Stimulated activated CD8-positive, alpha-beta memory T cell treated with anti-CD3 and anti-CD28 coated beads, Interleukin-4, amount 100 ng/mL, for 48 hours (primary cell): ENCODE measurements at regions not wholly inside any gene's neighbourhood (a gene's known extent, or its start where the extent isn't known, plus 50 kb on each side); places are given as distances from the start of the nearest gene placed in this dataset.
A peak's percentile ranks its signal among the peaks of the same experiment; 100 is the strongest.

Source experiments
- DNase-seq: peaks from one replicate; pipeline ENCODE4 v3.0.0-alpha.2; 2020

- no peak for DNase-seq
Observed at GRCh38 chr9:2465516-2465915, 156.1 kb upstream of the VLDLR start.

GRCh38 chr9:2465921-2466460 lies 155.6 kb upstream of the VLDLR start:
- DNase-seq: no peak

- no peak for DNase-seq
Observed at GRCh38 chr9:2466703-2467102, 154.9 kb upstream of the VLDLR start.

GRCh38 chr9:2469681-2470221 lies 151.8 kb upstream of the VLDLR start:
- DNase-seq: peak; percentile 40

- DNase-seq: no peak
Observed at GRCh38 chr9:2473681-2474080, 147.9 kb upstream of the VLDLR start.

- DNase-seq: no peak
Observed at GRCh38 chr9:2477755-2478154, 143.8 kb upstream of the VLDLR start.

GRCh38 chr9:2478421-2478820 lies 143.2 kb upstream of the VLDLR start:
- DNase-seq: no peak

GRCh38 chr9:2479056-2479565 lies 142.5 kb upstream of the VLDLR start:
- no peak for DNase-seq

GRCh38 chr9:2480255-2480837 lies 141.2 kb upstream of the VLDLR start:
- DNase-seq: no peak

- no peak for DNase-seq
Observed at GRCh38 chr9:2481216-2481615, 140.4 kb upstream of the VLDLR start.

- DNase-seq: no peak
Observed at GRCh38 chr9:2486988-2487387, 134.6 kb upstream of the VLDLR start.

- no peak for DNase-seq
Observed at GRCh38 chr9:2489838-2490314, 131.7 kb upstream of the VLDLR start.

- no peak for DNase-seq
Observed at GRCh38 chr9:2492161-2492560, 129.4 kb upstream of the VLDLR start.

GRCh38 chr9:2493109-2493508 lies 128.5 kb upstream of the VLDLR start:
- DNase-seq: no peak

GRCh38 chr9:2493529-2493928 lies 128.1 kb upstream of the VLDLR start:
- no peak for DNase-seq

- DNase-seq: no peak
Observed at GRCh38 chr9:2494562-2494961, 127.0 kb upstream of the VLDLR start.

GRCh38 chr9:2495221-2496005 lies 126.2 kb upstream of the VLDLR start:
- DNase-seq: no peak

- no peak for DNase-seq
Observed at GRCh38 chr9:2496169-2496568, 125.4 kb upstream of the VLDLR start.

- DNase-seq: no peak
Observed at GRCh38 chr9:2496934-2497333, 124.7 kb upstream of the VLDLR start.

GRCh38 chr9:2497666-2498400 lies 123.8 kb upstream of the VLDLR start:
- no peak for DNase-seq

GRCh38 chr9:2502210-2502609 lies 119.4 kb upstream of the VLDLR start:
- no peak for DNase-seq

- no peak for DNase-seq
Observed at GRCh38 chr9:2502760-2503159, 118.8 kb upstream of the VLDLR start.

GRCh38 chr9:2506321-2506720 lies 115.3 kb upstream of the VLDLR start:
- DNase-seq: no peak
